ENCODE measurements at regions not wholly inside any gene's neighbourhood (a gene's known extent, or its start where the extent isn't known, plus 50 kb on each side); places are given as distances from the start of the nearest gene placed in this dataset.

- TF ChIP-seq RAD51 (IDR thresholded peaks at IDR 0.05; ENCODE audit: borderline replicate concordance) (no peak), AHDC1 (CRISPR knock-in tag; IDR thresholded peaks at IDR 0.05; ENCODE audit: borderline replicate concordance) (no peak), EP300 (IDR thresholded peaks at IDR 0.05; ENCODE audit: low read depth in 2 of 2, low read length in 2 of 2) (no peak), EP300 (CRISPR knock-in tag; IDR thresholded peaks at IDR 0.05; ENCODE audit: borderline replicate concordance) (no peak), SP1 (IDR thresholded peaks at IDR 0.05) (no peak), SP1 (CRISPR knock-in tag; IDR thresholded peaks at IDR 0.05) (no peak), TAF15 (IDR thresholded peaks at IDR 0.05; ENCODE audit: low read depth, low read length, poor library complexity, severe bottlenecking) (no peak), POLR2A (IDR thresholded peaks at IDR 0.05; ENCODE audit: insufficient read depth in 1 of 2, low read depth in 2 of 2, low read length in 2 of 2) (no peak), KAT7 (CRISPR knock-in tag; IDR thresholded peaks at IDR 0.05; ENCODE audit: borderline replicate concordance) (no peak), MLX (CRISPR knock-in tag; IDR thresholded peaks at IDR 0.05) (no peak), HINFP (CRISPR knock-in tag; IDR thresholded peaks at IDR 0.05; ENCODE audit: low read depth) (no peak)
Measured at GRCh38 chr4:75306506-75306905, 207.7 kb downstream of the RCHY1 start.
